Heart left ventricle (tissue), 16 donors: ENCODE measurements at regions not wholly inside any gene's neighbourhood (a gene's known extent, or its start where the extent isn't known, plus 50 kb on each side); places are given as distances from the start of the nearest gene placed in this dataset.
A peak's percentile ranks its signal among the peaks of the same experiment; 100 is the strongest.

ENCODE experiments used
- ATAC-seq, 4 donors: fragments of 200-7000 bp; cut with Tn5 transposase; one replicate each; pipeline ENCODE4 v1.9.1; 2020 to 2022; ENCODE audit warnings: moderate library complexity in 4 of 4, mild to moderate bottlenecking in 3 of 4, moderate number of reproducible peaks in 1 of 4
- DNase-seq, 5 donors: peaks; one replicate each; pipeline ENCODE4 v3.0.0-alpha.2; 2020
- H3K27ac ChIP-seq, 12 donors: fragments of 200-600 bp; sonication (generic) in 4 of 12; one replicate each; pipeline versions ENCODE4 v1.5.0 to v1.8.0; 2016 to 2022; ENCODE audit warnings: mild to moderate bottlenecking in 2 of 12
- H3K27me3 ChIP-seq, 9 donors: fragments of 200-600 bp; sonication (generic) in 2 of 9; one replicate each; pipeline versions ENCODE4 v1.5.1 to v1.8.0; 2016 to 2022; ENCODE audit warnings: mild to moderate bottlenecking in 3 of 9
- H3K36me3 ChIP-seq, 9 donors: fragments of 200-600 bp; sonication (generic) in 2 of 9; one replicate each; pipeline versions ENCODE4 v1.5.0 to v1.8.0; 2018 to 2022; ENCODE audit warnings: mild to moderate bottlenecking in 2 of 9
- H3K4me1 ChIP-seq, 12 donors: fragments of 200-600 bp; sonication (generic) in 4 of 12; one replicate each; pipeline versions ENCODE4 v1.5.0 to v1.8.0; 2016 to 2022; ENCODE audit warnings: mild to moderate bottlenecking in 3 of 12
- H3K4me3 ChIP-seq, 12 donors: fragments of 200-600 bp; sonication (generic) in 4 of 12; one replicate each; pipeline versions ENCODE4 v1.5.0 to v1.8.0; 2017 to 2022; ENCODE audit warnings: mild to moderate bottlenecking in 9 of 12, moderate library complexity in 4 of 12
- H3K9me3 ChIP-seq, 12 donors: fragments of 200-600 bp; sonication (generic) in 4 of 12; one replicate each; pipeline versions ENCODE4 v1.5.0 to v1.8.0; 2016 to 2022; ENCODE audit warnings: mild to moderate bottlenecking in 1 of 12
- POLR2A ChIP-seq, 2 donors: fragments of 450-650 bp; IDR thresholded peaks; one replicate each; pipeline ENCODE4 v1.6.1; 2017; ENCODE audit warnings: antibody characterized with exemption in 2 of 2, mild to moderate bottlenecking in 2 of 2, moderate library complexity in 2 of 2
- WGBS, 4 donors: extraction: QIAGEN DNeasy Blood & Tissue Kit in 2 of 4; methylation state at CpG; one replicate each; pipeline versions ENCODE4 v1.1.5 to v1.1.7; 2013 to 2018; 5-methylcytosine and 5-hydroxymethylcytosine counted together
- intact Hi-C, 10 donors: fragments of 100-400 bp; cut with DNase I; formaldehyde crosslinking; loops; one replicate each; pipeline versions ENCODE4 v1.11.1 to v1.14.2; 2022
- TF ChIP-seq, protein P1 (sequence below), 12 donors: fragments of 200-600 bp; sonication (generic) in 4 of 12; IDR thresholded peaks; one replicate each; pipeline versions ENCODE4 v1.5.0 to v1.8.0; 2018 to 2022; ENCODE audit warnings: antibody characterized with exemption in 12 of 12, mild to moderate bottlenecking in 5 of 12
- donor health status: ischemic (EF 13 %, LVEDD 7.1; RV severe dilation, severe dysfunction).
- donor health status: healthy with polysubstance abuse.
- donor health status: DM: no; HTN: yes; CAD: no.
- donor health status: DM: no; HTN: no; CAD: no.
- donor health status: ischemic (EF 25% LVEDD 6.9; RV normal size, moderate dysfunction).
- donor health status: ischemic (EF 25% LVEDD 5.7; RV mildly dilated, moderate dysfunction).
- donor health status: healthy.
- donor health status: DM: yes; HTN: yes; CAD: no.
- donor health status: ischemic (EF 35%, LVEDD 5.7; RV mildly dilated, moderate dysfunction).
- donor health status: nonischemic (EF 11% LVEDD 7.7; RV severe dilation, severe dysfunction).
- donor health status: DM: yes; HTN: yes; CAD: no.
- donor health status: PGD.
- donor health status: ischemic (EF 29% LVEDD 5.4; RV normal size, mild dysfunction).
- donor health status: nonischemic (EF 23%, LVEDD 6.1; RV moderate dilation, normal function).

DNA sequence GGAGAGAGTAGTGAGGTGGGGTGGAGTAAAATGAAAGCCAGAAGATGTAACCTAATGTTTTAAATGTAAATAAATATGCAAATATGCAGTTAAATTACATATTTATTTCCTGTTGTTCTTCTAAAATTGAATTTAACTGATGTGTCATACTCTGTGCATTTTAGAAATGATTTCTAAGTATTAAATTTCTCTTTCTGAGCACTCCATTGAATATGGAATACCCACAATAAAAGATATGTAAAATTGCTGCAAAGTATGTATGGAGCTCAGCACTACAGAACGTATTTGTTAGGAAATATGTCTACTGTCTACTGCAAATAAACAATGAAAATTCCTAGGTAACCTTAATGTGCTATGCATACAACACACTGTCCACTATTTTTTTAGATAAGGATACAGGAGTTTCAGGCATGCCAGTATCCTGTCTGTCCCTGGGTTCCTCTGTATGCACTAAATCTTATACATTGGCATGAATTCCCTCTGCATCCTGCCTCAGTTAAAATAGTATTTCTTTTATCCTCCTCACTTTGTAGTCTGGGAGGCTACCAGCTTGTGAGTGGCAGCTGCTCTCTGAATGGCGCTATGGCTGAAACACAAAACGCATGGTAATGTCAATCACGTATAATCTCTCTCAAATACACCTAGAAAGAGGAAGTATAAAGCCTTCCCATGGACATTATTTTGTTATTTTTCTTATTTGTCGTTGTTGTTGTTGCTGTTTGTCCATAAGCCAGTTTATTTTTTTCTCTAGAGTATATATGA lies 579.5 kb downstream of the PYDC2 start:
- Histone ChIP-seq H3K9me3 (no peaks in the 10 kb centered on the region), H3K36me3 (no peaks in the 10 kb centered on the region), H3K27me3 (no peaks in the 10 kb centered on the region), H3K4me1 (no peaks in the 10 kb centered on the region), H3K4me3 (no peak overlapping the region), H3K27ac (no peak overlapping the region)
- WGBS, 4 donors = 72 to 93% (median 80%) methylated on average over 5 of the region's 5 CpGs
- TF ChIP-seq, protein P1, sequence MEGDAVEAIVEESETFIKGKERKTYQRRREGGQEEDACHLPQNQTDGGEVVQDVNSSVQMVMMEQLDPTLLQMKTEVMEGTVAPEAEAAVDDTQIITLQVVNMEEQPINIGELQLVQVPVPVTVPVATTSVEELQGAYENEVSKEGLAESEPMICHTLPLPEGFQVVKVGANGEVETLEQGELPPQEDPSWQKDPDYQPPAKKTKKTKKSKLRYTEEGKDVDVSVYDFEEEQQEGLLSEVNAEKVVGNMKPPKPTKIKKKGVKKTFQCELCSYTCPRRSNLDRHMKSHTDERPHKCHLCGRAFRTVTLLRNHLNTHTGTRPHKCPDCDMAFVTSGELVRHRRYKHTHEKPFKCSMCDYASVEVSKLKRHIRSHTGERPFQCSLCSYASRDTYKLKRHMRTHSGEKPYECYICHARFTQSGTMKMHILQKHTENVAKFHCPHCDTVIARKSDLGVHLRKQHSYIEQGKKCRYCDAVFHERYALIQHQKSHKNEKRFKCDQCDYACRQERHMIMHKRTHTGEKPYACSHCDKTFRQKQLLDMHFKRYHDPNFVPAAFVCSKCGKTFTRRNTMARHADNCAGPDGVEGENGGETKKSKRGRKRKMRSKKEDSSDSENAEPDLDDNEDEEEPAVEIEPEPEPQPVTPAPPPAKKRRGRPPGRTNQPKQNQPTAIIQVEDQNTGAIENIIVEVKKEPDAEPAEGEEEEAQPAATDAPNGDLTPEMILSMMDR (IDR thresholded peaks at IDR 0.05) = no peak
- no peak for TF ChIP-seq POLR2A (IDR thresholded peaks at IDR 0.05)
- intact Hi-C loops = no loop called here
- ATAC-seq = no peak
- no peak for DNase-seq

- DNase-seq = no peak
Measured at GRCh38 chr3:192042116-192042515, 581.2 kb downstream of the PYDC2 start.

DNA sequence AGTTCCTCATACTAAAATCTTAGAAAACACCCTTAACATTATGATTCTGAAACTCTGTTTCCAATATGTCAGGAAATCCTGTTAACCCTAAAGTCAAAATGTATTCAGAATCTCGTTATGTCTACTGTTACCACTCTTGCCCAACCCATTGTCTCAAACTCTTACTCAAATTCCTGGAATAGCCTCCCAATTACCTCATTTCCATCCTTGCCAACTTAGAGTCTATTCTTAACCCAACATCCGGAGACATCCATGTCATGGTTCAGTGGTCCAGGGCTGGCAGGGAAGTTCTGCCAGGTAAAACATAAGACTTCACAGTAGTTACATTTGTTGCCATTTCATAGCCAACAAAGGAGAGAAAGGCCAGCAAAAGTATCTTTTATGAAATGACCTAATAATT lies 593.9 kb downstream of the PYDC2 start:
- ATAC-seq (peak; percentile 39 to 77 (median 53)), DNase-seq (no peak)
- Histone ChIP-seq H3K36me3 (no peaks in the 10 kb centered on the region), H3K27ac (peak overlapping the region in 1 of 12 donors; percentile 22), H3K27me3 (no peaks in the 10 kb centered on the region), H3K4me1 (peaks cover 0 to 7% (median 0%) of the 10 kb centered on the region in 12 donors), H3K9me3 (no peaks in the 10 kb centered on the region), H3K4me3 (no peak overlapping the region)
- intact Hi-C loops = no loop called here
- no peak for TF ChIP-seq POLR2A (IDR thresholded peaks at IDR 0.05)
- TF ChIP-seq, protein P1 (IDR thresholded peaks at IDR 0.05) = no peak
- WGBS, 4 donors = 6 to 14% (median 10%) methylated on average over 2 of the region's 2 CpGs

More at GRCh38 chr3:192042116-192042515, 581.2 kb downstream of the PYDC2 start:
- intact Hi-C loops = no loop called here
- TF ChIP-seq, protein P1 (IDR thresholded peaks at IDR 0.05) = no peak
- TF ChIP-seq POLR2A (IDR thresholded peaks at IDR 0.05) = no peak
- no peaks in the 10 kb centered on the region for H3K9me3 ChIP-seq
- WGBS, 4 donors = 88 to 92% (median 89%) methylated on average over 3 of the region's 3 CpGs
- no peaks in the 10 kb centered on the region for H3K27me3 ChIP-seq
- no peaks in the 10 kb centered on the region for H3K36me3 ChIP-seq
- no peaks in the 10 kb centered on the region for H3K4me1 ChIP-seq
- ATAC-seq = no peak
- no peak overlapping the region for H3K4me3 ChIP-seq
- no peak overlapping the region for H3K27ac ChIP-seq

DNA sequence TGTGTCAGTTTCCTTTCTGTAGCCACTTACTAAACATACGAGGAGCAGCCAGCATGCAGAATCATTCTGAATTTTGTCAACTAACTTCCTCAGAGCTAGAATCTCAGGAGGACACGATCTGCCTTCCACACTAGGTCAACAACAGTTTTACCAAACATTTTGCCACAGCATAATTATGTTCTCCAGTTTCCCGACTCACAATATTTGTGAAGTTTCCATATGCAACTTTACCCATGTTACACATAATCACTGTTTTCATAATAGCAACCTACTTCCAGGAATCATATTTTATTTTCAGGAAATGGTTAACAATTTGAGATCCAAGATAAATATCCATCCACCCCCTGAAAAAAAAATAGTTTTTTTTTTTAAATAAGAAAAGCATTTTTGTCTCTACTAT lies 595.0 kb downstream of the PYDC2 start:
- Histone ChIP-seq H3K9me3 (no peaks in the 10 kb centered on the region), H3K36me3 (no peaks in the 10 kb centered on the region), H3K4me1 (peaks cover 0 to 7% (median 0%) of the 10 kb centered on the region in 12 donors), H3K27ac (no peak overlapping the region), H3K4me3 (no peak overlapping the region), H3K27me3 (no peaks in the 10 kb centered on the region)
- intact Hi-C loops = no loop called here
- ATAC-seq (no peak), DNase-seq (no peak)
- 49 to 73% (median 61%) methylated on average over 3 of the region's 3 CpGs for WGBS, 4 donors
- TF ChIP-seq, protein P1 (IDR thresholded peaks at IDR 0.05) = no peak
- no peak for TF ChIP-seq POLR2A (IDR thresholded peaks at IDR 0.05)
